ENCODE measurements at regions not wholly inside any gene's neighbourhood (a gene's known extent, or its start where the extent isn't known, plus 50 kb on each side); places are given as distances from the start of the nearest gene placed in this dataset.

DNA sequence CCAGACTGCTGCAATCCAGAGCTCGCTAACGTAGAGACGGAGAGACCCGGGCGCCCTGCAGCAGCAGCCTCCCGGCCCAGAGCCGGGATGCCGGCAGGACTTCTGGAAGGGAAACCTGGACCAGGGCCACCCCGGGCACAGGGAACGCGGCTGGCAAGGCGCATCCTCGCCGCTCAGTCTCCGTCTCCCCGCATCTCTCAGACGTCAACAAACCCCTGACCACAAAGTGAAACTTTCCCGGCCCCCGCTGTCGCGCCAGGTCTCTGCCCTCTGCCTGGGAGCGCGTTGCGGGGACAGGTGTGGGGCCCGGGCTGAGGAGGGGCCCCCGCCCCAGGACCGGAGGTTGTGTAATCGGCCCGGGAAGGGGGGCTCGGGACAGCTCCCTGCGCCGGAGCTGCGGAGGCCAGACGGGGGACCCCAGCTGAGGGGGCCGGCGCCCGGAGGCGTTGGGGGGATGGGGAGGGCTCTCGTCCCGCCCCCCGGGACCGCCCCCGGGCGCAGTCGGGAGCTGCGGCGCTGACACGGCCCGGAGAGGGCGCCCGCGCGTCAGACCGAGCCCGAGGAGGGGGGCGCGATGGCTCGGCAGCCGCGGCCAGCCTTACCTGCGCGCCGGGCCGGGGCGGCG, 116.6 kb upstream of the HIVEP3 start:
- ChIA-PET CTCF (interaction anchor here (0.6 kb wide), 1 partner anchor 123 kb away, joined by 9 read pairs; no protein-coding TSS in a partner anchor), POLR2A (ENCODE audit: low non-redundant PET) (no interaction called here)
- intact Hi-C loops (cut with micrococcal nuclease; ENCODE audit: unreplicated experiment): no loop called here

GRCh38 chr1:42034426-42034825, 115.7 kb upstream of the HIVEP3 start:
- DNase-seq (ENCODE audit: low spot score): no peak
- Histone ChIP-seq H3K27me3 (replicated peaks; ENCODE audit: insufficient read depth, low read depth, low read length, poor library complexity) (peaks cover 28% of the 10 kb centered on the region), H3K27ac (ENCODE audit: low read depth, low read length, poor library complexity, severe bottlenecking) (no peak overlapping the region), H3K36me3 (ENCODE audit: insufficient read depth, low read length, poor library complexity, severe bottlenecking) (no peaks in the 10 kb centered on the region), H3K9me3 (ENCODE audit: low read depth, low read length, poor library complexity, severe bottlenecking) (no peaks in the 10 kb centered on the region), H3K4me3 (ENCODE audit: low read depth, low read length, poor library complexity, severe bottlenecking) (peak overlapping the region; percentile 76), H3K4me1 (ENCODE audit: insufficient read depth, low read length, poor library complexity, severe bottlenecking) (peaks cover 4% of the 10 kb centered on the region)
- intact Hi-C loops (cut with micrococcal nuclease; ENCODE audit: unreplicated experiment): no loop called here
- ChIA-PET POLR2A (ENCODE audit: low non-redundant PET) (no interaction called here), CTCF (no interaction called here)
- BruUV-seq (replicated peaks): no TSS peak
- no peak for TF ChIP-seq EZH2 (IDR thresholded peaks at IDR 0.05; ENCODE audit: borderline replicate concordance, low read depth, low read length, poor library complexity, severe bottlenecking)
- TF ChIP-seq, protein P1, sequence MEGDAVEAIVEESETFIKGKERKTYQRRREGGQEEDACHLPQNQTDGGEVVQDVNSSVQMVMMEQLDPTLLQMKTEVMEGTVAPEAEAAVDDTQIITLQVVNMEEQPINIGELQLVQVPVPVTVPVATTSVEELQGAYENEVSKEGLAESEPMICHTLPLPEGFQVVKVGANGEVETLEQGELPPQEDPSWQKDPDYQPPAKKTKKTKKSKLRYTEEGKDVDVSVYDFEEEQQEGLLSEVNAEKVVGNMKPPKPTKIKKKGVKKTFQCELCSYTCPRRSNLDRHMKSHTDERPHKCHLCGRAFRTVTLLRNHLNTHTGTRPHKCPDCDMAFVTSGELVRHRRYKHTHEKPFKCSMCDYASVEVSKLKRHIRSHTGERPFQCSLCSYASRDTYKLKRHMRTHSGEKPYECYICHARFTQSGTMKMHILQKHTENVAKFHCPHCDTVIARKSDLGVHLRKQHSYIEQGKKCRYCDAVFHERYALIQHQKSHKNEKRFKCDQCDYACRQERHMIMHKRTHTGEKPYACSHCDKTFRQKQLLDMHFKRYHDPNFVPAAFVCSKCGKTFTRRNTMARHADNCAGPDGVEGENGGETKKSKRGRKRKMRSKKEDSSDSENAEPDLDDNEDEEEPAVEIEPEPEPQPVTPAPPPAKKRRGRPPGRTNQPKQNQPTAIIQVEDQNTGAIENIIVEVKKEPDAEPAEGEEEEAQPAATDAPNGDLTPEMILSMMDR (conservative IDR thresholded peaks at IDR 0.05; ENCODE audit: low read depth, low read length): no peak

More for the DNA sequence above, 116.6 kb upstream of the HIVEP3 start:
- Histone ChIP-seq H3K9me3 (ENCODE audit: low read depth, low read length, poor library complexity, severe bottlenecking) (no peaks in the 10 kb centered on the region), H3K4me1 (ENCODE audit: insufficient read depth, low read length, poor library complexity, severe bottlenecking) (peaks cover 4% of the 10 kb centered on the region), H3K4me3 (ENCODE audit: low read depth, low read length, poor library complexity, severe bottlenecking) (peak overlapping the region; percentile 76), H3K27ac (ENCODE audit: low read depth, low read length, poor library complexity, severe bottlenecking) (no peak overlapping the region), H3K36me3 (ENCODE audit: insufficient read depth, low read length, poor library complexity, severe bottlenecking) (no peaks in the 10 kb centered on the region), H3K27me3 (replicated peaks; ENCODE audit: insufficient read depth, low read depth, low read length, poor library complexity) (peaks cover 28% of the 10 kb centered on the region)
- peak; percentile 31 for DNase-seq (ENCODE audit: low spot score)
- TF ChIP-seq, protein P1 (conservative IDR thresholded peaks at IDR 0.05; ENCODE audit: low read depth, low read length): no peak; the same call in 1 of the 2 replicates
- TF ChIP-seq EZH2 (IDR thresholded peaks at IDR 0.05; ENCODE audit: borderline replicate concordance, low read depth, low read length, poor library complexity, severe bottlenecking): no peak
- BruUV-seq (replicated peaks): no TSS peak

GRCh38 chr1:42033629-42034028, 114.9 kb upstream of the HIVEP3 start:
- Histone ChIP-seq H3K9me3 (ENCODE audit: low read depth, low read length, poor library complexity, severe bottlenecking) (no peaks in the 10 kb centered on the region), H3K4me1 (ENCODE audit: insufficient read depth, low read length, poor library complexity, severe bottlenecking) (peaks cover 4% of the 10 kb centered on the region), H3K27me3 (replicated peaks; ENCODE audit: insufficient read depth, low read depth, low read length, poor library complexity) (peaks cover 28% of the 10 kb centered on the region), H3K27ac (ENCODE audit: low read depth, low read length, poor library complexity, severe bottlenecking) (no peak overlapping the region), H3K4me3 (ENCODE audit: low read depth, low read length, poor library complexity, severe bottlenecking) (no peak overlapping the region), H3K36me3 (ENCODE audit: insufficient read depth, low read length, poor library complexity, severe bottlenecking) (no peaks in the 10 kb centered on the region)
- TF ChIP-seq, protein P1 (conservative IDR thresholded peaks at IDR 0.05; ENCODE audit: low read depth, low read length): no peak
- no peak for TF ChIP-seq EZH2 (IDR thresholded peaks at IDR 0.05; ENCODE audit: borderline replicate concordance, low read depth, low read length, poor library complexity, severe bottlenecking)
- ChIA-PET CTCF (no interaction called here), POLR2A (ENCODE audit: low non-redundant PET) (no interaction called here)
- no TSS peak for BruUV-seq (replicated peaks)
- no peak for DNase-seq (ENCODE audit: low spot score)
- intact Hi-C loops (cut with micrococcal nuclease; ENCODE audit: unreplicated experiment): no loop called here
